COR-L47 (cell line): ENCODE measurements at regions not wholly inside any gene's neighbourhood (a gene's known extent, or its start where the extent isn't known, plus 50 kb on each side); places are given as distances from the start of the nearest gene placed in this dataset.

Source experiments
- DNase-seq: peaks from one replicate; lab custom pipeline; 2025; lab: John Stamatoyannopoulos, UW

DNA sequence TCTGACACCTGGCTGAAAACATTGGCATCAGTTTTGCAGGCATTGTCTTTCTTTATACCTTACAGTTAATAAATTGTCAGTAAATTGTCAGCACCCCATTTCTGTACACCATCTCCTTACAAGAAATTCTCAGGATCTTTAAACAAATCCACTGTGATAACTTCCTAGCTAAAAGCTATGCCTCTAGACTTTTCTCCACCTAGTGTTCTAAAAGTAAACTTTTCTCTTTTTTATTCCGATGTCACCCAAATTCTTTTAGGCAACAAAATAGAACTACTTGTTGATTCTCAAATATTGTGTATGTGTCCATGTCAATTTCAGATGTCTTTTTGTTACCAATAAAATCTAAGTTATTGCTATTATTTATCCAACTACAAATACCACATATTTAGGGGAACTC, 617.4 kb upstream of the NRXN1 start:
- no peak for DNase-seq

DNA sequence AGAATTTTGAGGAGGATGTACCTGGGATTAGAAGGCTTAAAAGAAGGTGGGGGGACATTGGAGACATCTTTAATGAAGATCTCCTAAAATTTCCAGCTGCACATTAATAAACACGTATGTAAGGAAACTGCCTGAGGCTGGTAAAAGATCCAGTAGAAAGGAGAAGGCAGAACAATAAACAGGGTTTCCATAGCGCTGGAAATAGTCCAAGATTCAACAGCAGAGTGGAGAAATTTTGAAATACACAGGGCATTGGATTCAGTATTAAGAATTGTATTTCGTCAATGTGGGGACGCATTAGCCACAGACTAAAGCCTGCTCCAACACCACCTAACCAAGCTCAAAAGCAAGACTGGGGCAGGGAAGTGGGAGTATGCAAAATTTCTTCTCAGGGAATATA, 606.9 kb upstream of the NRXN1 start:
- peak; percentile 13 for DNase-seq

DNA sequence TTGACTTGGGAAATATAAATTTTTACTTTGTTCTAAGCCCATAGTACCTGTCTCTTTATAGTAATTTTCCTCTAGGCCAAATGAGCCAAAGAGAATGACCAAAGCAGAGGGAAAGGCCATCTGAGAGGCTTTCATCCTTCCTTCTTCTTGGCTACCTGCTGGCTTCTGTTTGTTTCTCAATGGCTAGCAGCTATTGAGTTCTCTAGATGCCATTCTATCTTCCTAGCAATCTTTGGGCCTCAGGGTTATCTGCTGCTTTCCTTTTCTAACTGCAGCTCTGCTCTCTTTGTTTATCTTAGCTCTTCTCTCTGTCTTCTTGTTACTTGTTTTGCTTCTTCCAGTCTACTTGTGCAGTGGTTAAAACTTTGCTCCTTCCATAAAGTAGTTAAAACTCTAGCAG, 601.1 kb upstream of the NRXN1 start:
- DNase-seq = no peak

DNA sequence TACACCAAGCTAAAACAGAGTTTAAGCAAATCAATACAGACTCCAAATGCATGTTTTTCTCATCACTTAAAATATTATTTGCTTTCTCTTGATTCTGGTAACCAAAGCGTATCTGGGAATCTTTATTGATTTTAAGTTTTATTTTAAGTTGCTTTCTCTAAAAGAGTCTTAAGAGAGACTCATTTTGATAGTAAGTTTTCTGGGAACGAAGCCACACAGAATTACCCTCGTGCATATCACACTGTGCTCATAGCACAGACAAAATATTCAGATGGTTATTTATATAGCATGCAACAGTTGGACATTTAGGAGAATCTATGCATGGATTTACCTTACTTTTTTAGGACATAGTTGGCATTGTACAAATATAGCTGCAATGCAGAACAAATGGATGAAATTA, 597.5 kb upstream of the NRXN1 start:
- DNase-seq = no peak

DNA sequence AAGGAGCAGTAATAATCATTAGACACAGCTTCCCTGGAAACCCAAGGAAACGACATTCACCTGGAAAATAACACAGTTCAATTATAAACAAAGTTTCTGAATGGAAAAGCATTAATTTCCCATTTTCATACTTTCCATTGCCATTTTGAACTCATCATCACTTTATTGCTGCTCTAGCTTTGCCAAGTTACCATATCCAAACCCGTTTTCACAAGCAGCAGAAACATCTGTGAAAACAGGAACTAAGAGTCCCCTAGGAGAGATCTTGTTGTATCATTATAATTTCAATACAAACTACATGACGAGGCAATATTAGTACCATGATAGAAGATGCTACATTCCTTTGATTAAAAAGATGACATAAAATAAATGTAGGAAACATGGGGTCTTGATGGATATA, 597.0 kb upstream of the NRXN1 start:
- DNase-seq = no peak

DNA sequence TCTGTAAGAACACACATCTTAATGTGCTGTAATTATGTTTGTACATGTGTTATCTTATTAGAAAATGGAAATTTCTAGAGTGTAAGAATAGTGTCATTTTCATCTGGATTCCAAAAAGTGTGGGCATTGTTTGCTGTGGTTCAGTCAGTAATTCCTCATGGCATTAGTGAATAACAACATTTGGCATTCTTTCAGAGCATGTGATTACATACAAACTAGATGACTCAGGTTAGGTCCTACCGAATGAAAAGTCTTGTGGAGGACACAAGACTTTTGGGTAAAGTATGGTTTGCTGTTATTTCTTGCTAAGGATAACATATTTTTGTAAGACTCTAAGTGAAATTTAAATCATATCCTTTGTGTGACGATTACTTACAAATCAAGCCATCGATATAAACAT, 593.1 kb upstream of the NRXN1 start:
- DNase-seq = no peak

DNA sequence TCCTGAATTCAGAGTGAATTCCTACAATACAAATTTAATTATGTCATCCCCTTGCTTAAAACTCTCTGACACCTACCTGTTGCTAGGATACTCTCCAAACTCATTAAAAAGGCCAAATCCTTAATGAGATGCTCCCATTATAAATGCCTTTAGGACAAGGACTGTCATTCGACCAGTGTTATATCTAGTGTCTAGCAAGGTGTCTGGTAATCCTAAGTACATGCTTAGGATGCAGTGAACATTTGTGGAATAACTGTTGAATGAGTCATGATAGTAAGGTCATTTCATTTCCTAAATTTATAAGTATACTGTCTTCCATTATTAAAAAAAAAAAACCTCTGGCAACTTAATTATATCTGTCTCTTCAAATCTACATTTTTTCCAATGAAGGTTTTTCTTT, 588.9 kb upstream of the NRXN1 start:
- DNase-seq = no peak

DNA sequence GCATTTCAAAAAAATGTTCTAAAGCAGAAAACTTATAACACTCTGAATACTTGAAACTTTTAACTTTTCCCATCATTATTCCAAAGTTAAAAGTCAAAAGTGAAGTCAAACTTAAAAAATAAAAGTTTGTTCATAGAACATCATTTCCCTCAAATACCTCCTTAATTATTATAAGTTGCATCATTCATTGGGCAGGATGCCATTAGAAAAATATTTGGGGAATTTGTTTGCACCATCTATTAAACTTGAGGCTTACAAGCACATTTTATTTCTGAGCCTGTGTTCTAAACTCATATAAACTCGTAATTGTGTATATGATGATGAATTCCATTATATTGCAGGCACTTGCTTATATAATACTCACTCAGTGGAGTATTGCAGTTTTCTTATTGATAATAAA, 588.0 kb upstream of the NRXN1 start:
- no peak for DNase-seq

DNA sequence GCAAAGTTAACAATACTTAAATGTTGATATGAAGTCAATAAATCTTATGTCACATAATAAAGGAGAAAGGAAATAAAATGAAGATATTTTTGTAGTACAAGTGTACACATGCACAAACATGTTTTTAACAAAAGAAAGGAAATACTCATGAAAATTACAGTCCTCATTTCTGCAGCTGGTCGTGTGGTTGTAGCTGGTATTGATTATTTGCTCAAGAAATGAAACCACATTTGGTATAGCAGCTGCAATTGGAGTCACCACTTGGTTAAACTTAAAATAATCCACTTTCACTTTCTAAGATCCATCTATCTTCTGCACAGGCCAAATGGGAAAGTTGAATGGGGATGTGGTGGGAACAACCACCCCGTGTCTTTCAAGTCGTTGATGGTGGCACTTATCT, 580.5 kb upstream of the NRXN1 start:
- no peak for DNase-seq

DNA sequence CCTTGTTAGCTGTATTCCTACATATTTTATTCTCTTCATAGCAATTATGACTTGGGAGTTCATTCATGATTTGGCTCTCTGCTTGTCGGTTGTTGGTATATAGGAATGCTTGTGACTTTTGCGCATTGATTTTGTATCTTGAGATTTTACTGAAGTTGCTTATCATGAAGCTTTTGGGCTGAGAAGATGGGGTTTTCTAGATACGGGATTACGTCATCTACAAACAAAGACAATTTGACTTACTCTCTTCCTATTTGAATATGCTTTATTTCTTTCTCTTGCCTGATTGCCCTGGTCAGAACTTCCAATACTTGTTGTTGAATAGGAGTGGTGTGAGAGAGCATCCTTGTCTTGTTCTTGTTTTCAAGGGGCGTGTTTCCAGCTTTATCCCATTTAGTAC, 569.8 kb upstream of the NRXN1 start:
- DNase-seq = no peak

DNA sequence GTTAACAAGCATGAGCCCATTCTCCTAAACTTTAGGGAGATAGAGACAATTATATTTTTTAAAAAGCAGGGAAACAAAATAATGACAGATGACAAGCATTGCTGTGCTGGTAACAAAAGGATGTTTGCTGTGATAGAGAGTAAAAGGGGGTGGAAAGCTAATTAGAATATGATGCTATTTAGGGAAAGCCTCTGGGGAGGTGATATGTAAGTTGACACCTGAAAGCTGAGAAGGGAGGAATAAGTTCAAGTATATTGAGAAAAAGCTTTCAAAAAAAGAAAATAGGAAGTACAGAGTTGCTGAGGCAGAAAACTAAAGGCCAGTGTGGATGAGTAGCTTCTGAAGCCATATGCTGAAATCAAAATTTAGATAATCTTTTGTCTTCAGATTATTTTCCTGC, 565.2 kb upstream of the NRXN1 start:
- DNase-seq = no peak

DNA sequence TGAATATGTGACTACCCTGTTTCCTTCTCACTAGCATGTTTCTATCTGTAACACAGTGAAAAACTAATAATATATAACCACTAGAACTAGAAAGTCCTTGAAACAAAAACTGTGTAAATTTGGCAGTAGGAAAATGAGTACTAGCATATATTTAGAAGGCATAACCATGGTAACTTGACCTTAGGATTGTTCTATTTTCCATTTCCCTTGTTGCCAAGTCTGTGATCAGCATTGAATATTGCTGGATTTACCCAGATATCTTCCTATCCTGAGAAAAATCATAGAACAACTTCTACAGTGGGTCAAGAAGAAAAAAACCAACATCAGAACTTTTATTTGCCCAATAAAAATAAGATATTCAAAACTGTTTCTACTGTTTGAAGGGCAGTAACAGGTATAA, 563.9 kb upstream of the NRXN1 start:
- DNase-seq = no peak

DNA sequence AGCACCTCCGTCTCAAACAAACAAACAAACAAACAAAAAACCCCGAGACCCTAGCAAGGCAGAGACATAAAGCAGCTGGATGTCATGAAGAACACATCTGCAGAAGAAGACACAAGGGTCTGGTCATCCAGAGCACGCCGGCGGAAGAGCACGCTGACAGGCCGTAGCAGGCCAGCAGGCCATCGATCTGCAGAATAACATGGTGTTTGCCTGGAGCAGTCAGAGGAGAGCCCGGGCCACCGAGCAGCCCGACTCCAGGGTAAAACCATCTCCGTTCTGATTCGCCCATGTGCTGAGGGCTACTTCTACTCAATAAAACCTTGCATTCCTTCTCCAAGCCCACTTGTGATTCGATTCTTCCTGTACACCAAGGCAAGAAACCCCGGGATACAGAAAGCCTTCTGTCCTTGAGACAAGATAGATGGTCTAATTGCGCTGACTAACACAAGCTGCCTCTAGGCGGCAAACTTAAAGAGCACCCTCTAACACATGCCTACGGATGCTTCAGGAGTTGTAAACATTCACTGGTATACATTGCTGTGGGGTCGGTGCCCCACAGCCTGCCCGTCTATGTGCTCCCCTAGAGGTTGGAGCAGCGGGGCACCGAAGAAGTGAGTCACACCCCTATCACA, 549.8 kb upstream of the NRXN1 start:
- no peak for DNase-seq

DNA sequence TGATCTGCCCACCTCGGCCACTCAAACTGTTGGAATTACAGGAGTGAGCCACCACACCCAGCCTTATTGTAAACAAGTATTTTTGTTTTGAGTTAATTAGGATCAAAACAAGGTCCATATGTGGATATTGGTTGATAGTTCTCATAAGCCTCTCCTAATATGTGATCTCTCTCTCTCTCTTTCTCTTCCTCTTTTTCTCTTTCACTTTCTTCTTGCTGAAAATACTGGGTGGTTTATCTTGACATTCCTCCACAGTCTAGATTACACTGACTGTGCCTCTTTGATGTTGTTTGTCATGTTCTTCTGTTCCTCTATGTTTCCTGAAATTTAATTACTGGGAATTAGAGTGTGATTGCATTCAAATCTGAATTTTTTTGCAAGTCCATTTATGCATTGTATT, 547.5 kb upstream of the NRXN1 start:
- no peak for DNase-seq

DNA sequence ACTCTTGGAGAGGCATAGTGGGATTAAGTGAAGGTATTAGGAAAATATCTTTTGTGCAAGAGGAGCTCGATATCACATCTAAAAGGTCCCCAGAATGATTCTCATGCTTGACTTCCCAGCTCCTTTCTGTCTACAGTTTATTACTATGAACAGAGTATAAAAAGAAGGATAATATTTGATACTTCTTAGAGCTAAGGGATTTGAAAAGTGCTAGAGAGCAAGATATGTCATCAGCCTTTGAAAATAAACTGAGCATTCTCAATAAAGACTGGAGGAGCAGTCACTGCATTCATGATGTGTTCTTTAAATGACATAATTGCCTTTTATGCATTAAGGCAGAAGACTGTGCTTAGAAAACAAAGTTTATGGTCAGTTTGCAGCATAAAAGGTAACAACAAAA, 543.2 kb upstream of the NRXN1 start:
- DNase-seq = no peak

DNA sequence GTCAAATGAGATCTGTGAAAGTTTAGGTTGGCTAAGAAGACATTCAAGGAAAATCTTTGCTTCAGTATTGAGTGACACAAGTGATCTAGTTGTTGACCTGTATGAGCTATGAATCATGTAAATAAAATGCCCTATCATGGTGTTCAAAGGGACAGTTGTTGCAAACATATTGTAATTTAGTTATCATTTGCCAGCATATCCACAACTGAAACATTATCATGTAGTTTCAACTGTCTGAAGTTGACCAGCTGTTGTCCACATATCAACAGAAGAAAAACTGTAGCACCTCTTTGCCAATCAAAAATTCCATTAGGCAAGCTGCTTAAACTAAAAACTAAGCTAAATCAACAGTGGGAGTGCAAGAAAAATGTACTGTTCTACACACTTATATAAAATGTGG, 527.1 kb upstream of the NRXN1 start:
- no peak for DNase-seq

DNA sequence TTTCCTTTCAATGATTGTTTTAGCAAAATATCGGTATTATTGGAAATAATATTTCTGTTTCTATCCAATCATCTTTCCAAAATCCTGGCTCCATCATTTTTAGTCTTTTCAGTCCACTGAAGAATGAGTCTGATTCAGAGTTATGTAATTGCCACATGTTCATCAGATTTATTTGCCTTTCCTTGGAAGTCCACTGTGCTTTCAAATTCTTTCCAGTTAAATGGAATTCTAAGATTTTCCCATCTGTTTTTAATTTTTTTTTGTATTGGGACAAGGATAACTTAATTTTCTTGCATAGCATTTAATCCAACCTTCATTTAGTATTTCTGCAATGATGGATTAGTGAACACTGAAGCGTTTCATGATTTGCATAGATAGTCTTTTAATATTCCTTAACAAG, 521.5 kb upstream of the NRXN1 start:
- no peak for DNase-seq

DNA sequence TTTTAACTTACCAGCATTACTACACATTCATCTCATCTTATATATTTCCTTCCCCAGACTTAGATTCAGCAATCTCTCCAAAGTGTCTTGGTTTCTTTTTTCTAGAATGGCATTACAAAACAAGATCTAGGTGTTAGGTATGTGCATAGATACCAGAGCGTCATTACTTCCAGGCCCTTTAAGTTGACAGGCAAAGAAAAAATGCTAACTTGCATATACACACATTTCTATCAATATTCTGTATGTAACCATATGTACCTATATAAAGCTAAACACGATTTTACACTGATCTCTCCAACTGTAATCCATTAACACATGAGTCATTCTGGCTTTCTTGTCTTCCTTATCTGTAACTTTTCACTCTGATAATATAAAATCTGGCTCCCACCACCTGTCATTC, 503.8 kb upstream of the NRXN1 start:
- no peak for DNase-seq

DNA sequence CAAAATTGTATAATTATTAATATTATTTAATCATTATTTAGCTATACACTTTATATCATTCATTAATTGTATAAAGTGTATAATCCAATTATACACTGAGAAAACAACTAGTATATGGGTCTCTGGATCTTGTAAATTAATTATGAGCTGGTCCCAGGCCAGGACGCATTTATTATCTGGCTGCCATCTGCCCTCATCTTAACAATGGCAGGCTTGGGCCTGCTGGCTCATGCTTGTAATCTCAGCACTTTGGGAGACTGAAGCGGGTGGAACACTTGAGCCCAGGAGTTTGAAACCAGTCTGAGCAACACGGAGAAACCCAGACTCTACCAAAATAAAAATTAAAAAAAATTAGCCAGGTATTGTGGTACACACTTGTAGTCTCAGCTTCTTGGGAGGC, 502.2 kb upstream of the NRXN1 start:
- no peak for DNase-seq

DNA sequence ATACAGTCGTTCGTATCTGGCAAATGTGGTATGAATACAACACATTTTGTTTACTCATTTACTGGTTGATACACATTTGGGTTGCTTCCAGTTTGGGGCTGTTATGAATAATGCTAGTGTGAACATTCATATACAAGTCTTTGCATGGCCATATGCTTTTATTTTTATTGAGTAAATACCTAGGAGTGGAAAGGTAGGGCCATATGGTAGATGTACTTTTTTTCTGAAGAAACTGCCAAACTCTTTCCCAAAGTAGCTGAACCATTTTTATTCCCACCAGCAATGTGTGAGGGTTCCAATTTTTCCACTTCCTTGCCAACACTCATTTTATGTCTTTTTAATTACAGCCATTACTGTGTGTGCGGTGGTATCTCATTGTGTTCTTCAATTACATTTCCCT, 496.2 kb upstream of the NRXN1 start:
- peak; percentile 12 for DNase-seq

DNA sequence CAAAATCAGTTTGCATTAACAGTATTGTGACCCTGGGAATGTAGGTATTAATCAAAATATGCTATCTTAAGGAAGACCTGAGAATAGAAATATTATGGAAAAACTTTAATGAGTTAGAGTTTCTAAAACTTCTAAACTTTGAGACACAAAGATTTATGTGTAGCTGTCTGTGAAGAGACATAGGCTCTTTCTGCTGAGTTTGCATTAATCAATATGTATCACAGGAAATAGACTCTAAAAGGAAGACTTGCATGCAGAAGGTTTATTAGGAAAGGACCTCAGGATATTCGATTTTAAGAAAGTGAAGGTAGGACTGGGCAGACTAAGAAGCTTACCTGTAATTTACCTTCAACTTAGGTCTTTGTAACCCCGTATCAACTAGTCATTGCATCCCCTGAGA, 494.8 kb upstream of the NRXN1 start:
- no peak for DNase-seq

DNA sequence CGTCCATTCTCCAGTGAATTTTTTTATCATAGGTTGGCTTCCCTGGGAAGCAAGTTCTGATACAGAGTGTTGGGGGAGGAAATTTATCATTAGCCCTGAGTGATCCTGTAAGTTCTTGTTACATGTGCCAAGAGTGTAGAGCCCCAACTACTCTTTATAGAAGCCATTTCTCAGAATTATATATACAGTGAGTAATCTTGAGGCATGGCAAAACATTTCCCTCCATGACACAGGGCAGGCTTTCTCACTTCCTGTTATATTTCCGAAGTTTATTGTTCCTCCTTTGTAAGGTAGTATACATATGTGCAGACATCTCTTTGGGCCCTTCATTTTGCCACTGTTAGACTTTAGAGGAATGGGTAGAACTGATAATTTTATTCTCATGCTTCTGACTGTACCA, 484.7 kb upstream of the NRXN1 start:
- no peak for DNase-seq

DNA sequence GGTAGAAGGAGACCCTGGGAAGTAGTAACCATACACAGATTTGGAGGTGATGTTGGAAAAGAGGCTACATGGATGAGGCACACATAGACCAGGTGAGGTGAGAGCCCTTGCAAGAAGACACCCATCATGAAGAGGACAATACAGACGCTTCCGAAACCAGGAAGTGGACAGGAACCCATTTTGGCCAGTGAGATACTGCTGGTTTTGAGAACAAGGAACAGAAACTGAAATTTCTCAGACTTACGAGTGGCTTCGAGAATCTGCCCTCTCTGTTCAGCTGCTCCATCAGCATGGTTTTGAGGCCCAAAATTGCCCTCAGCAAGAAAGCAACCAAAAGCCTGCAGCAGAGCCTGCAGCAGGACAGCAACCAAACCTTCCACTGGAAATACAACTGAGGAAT, 479.1 kb upstream of the NRXN1 start:
- no peak for DNase-seq

DNA sequence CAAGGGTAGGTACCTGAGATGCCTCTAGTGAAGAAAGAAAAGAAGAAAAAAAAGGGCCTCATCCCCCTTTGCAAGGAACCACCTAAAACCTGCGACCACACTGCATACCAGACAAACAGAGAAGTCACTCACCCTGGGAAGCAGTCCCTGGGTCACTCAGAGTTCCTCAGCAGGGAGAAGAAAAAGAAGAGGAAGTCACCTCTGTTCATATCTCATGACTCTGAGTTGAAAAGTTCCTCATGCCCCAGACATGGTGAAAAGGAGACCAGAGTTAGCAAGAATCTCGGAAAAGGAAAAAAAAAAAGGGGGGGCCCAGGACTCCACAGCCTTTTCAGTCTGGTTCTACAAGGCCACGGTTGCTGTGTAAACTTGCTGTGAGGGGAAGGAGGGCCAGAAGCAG, 478.4 kb upstream of the NRXN1 start:
- no peak for DNase-seq

DNA sequence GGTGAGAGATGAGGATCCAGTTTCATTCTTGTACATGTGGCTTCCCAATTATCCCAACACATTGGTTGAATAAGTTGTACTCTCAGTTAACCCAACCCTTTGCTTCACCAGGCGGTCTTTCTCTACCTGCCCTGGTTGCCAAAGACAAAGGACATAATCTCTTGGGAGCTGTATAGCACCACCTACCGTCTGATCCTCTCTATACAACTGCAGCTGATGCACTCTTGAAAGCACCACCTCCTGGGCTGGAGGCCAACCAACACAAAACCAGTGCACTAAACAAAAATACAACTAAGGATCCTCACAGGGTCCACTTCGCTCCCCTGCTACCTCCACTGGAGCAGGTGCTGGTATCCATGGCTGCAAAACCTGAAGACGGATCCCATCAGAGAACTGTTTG, 473.6 kb upstream of the NRXN1 start:
- no peak for DNase-seq
